Activated T-cell treated with anti-CD3 and anti-CD28 coated beads for 48 hours (primary cell): ENCODE measurements at regions not wholly inside any gene's neighbourhood (a gene's known extent, or its start where the extent isn't known, plus 50 kb on each side); places are given as distances from the start of the nearest gene placed in this dataset.
"Not testable (repeated sequence)": the region's sequence is repeated elsewhere in the genome, so short reads cannot be mapped to it uniquely, and the experiment has no call there.

ENCODE experiments used
- DNase-seq: peaks from one replicate; pipeline ENCODE4 v3.0.0-alpha.2; 2020; ENCODE audit warnings: low read depth

DNA sequence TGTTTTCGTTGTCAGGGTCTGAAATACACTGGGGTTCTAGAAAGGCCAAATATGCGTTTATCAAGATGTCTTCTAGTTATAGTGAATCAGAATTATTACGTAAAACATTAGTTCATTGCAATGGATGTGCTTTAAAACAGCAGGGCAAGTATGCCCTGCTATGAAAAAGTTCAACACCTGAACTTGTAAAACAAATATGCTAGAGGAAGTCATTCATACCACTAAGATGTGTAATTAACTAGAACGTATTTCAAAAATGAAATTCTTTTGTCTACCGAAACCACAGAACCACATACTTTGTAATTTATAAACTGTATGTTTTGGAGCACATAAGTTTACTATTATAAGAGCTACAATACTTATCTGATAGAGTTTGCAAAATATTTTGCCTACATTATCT, 266.2 kb downstream of the KCTD12 start:
- no peak for DNase-seq

DNA sequence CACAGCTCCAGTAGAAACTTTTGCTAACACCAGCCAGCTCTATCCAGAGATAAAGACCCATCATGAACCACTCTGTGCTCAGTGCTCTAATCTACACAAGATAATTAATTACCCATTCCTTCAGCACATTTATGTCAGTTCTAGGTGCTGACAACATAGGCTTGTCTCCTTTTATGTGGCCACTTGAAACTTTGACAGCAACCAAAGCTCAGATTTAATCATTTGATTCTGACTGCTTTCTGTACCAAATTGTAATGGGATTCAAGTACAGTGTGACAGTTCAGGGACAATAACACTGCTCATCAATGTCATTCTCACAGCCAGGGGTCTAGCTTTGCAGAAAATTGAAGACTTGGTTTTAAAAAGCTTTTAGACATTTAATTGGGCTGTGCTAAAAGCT, 266.6 kb downstream of the KCTD12 start:
- no peak for DNase-seq

- DNase-seq = no peak
These were observed 275.3 kb downstream of the KCTD12 start for GRCh38 chr13:76610819-76611415.

DNA sequence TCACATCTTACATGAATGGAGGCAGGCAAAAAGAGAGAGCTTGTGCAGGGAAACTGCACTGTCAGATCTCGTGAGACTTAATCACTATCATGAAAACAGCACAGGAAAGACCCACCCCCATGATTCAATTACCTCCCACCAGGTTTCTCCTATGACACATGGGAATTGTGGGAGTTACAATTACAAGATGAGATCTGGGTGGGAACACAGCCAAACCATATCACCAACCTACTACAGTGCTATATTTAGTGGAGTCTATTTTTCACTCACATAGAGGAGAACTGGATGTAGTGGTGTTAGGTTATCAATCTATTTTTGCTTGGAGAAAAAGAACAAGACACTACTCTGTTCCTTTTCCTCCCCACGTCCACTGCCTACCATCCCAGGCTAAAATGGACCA, 276.6 kb downstream of the KCTD12 start:
- no peak for DNase-seq

GRCh38 chr13:76607866-76608265, 278.3 kb downstream of the KCTD12 start:
- no peak for DNase-seq

GRCh38 chr13:76600081-76600480, 286.1 kb downstream of the KCTD12 start:
- no peak for DNase-seq

DNA sequence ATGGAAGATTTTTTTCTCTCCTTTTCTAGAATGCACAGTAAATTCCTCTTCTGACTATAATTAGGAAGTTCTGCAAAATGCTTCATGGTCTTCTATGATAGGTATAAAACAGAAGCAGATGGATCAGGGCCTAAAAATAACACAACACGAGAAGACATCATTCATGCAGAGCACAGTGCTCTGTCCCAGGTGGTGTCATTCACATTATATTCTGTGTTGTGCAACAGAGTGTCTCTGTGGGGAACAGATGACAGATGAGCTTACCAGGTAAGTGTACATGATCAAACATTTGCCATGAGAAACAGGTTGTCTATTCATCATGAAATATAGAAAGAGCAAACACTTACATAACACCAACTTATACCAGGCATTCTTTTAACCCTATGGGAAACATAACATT, 288.3 kb downstream of the KCTD12 start:
- DNase-seq = no peak

- no peak for DNase-seq
These were observed 290.0 kb downstream of the KCTD12 start for GRCh38 chr13:76596216-76596615.

GRCh38 chr13:76594435-76594834, 291.8 kb downstream of the KCTD12 start:
- no peak for DNase-seq

GRCh38 chr13:76586842-76587241, 299.4 kb downstream of the KCTD12 start:
- no peak for DNase-seq

DNA sequence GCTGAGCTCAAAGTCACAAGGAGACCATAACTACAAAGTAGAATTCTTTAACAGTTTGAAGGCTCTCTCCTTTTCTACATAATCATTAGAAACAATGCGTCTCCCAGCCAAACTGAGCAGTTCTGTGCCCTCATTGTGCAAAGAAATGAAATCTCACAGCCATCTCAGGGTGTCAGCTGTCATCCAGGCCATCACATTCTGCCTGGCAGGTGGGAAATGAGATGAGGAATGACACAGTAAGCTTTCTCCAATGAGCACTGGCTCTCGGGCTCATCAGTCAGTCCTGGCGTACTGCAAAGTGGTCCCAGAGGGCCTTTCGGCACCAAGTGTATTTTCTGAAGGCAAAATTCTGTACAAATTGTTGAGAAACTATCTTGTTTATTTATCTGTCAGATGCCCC, 306.5 kb downstream of the KCTD12 start:
- no peak for DNase-seq

- DNase-seq = not testable (repeated sequence)
These were observed 310.6 kb downstream of the KCTD12 start for GRCh38 chr13:76575634-76576033.

GRCh38 chr13:76570510-76570971, 315.7 kb downstream of the KCTD12 start:
- DNase-seq = no peak

- DNase-seq = no peak
These were observed 329.6 kb downstream of the KCTD12 start for GRCh38 chr13:76556627-76557026.

- DNase-seq = no peak
These were observed 333.4 kb downstream of the KCTD12 start for GRCh38 chr13:76552807-76553206.

DNA sequence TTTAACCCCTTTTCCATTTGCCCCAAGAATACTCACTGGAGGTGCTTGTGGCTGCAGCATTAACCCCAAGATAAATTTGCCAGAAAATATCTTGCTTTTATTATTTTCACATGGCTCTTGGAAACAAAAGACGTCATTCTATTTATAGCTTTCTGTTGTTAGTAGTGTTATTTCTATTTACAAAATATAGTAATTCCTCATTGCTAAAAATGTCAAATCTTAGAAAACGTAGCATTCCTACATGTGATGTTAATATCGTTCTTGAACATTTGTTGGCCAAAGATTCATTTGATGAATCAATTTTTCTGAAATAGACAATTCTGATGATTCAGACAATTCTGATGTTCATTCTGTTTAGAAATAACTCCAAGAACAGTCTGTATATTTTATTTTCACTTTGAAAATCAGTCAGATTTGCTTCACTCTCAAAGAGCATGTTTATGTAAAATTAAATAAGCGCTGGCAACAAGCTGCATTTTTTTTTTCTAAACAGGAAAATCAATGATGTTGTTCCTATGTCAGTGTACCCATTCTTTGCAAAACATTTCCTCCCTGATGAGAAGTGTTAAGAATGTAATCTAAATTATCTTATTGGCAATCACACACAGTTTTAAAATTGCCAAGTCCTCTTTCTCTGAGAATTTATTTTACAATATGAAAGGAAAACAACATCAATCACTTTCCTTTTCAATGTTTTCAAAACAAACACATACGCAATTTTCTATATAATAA, 334.0 kb downstream of the KCTD12 start:
- DNase-seq = no peak

GRCh38 chr13:76542176-76542575, 344.0 kb downstream of the KCTD12 start:
- DNase-seq = no peak

- DNase-seq = no peak
These were observed 348.2 kb downstream of the KCTD12 start for GRCh38 chr13:76538004-76538403.

DNA sequence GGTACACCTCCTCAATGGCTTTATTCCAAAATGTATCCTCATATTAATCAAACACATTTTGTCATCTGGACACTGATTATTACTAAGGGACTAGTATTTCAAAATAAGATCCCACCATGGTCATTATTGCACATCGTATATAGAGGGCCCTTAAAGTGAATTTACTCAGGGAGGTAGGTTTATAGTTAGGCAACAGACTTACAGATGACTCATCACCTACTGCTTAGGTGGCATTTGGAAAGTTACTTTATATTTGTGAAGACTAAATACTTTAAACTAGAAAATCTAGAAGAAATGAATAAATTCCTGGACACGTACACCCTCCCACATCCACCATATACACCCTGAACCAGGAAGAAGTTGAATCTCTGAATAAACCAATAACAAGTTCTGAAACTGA, 353.0 kb downstream of the KCTD12 start:
- no peak for DNase-seq

DNA sequence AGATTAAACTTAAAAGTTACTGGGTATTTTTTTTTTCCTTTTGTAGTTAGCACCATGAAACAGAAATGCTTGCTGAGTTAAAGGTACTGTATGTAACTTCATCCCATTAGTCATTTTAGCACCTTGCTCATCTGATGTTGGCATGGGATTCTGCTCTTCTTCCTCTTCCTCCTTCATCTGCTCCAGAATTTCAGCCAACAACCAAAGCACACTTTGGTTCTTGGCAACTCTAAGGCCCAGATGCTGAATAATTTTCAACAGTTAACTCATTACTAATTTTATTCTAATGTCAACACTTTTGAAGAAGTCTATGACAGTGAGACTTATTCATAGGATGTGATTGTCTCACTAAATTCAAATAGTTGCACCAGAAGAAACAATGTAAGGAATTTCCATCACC, 359.2 kb downstream of the KCTD12 start:
- DNase-seq = no peak

- DNase-seq = no peak
These were observed 362.4 kb downstream of the KCTD12 start for GRCh38 chr13:76523740-76524340.

- no peak for DNase-seq
These were observed 364.0 kb downstream of the KCTD12 start for GRCh38 chr13:76522083-76522755.

GRCh38 chr13:76519685-76520084, 366.5 kb downstream of the KCTD12 start:
- no peak for DNase-seq
